GM23338 (cell line): ENCODE measurements at regions not wholly inside any gene's neighbourhood (a gene's known extent, or its start where the extent isn't known, plus 50 kb on each side); places are given as distances from the start of the nearest gene placed in this dataset.

ENCODE experiments used
- CREB1 ChIP-seq: fragments of 250-450 bp; sonication (Bioruptor Pico); IDR thresholded peaks from 2 replicates; pipeline ENCODE4 v1.5.0; 2020; ENCODE audit warnings: low read depth, mild to moderate bottlenecking, moderate library complexity
- EZH2 ChIP-seq: fragments of 200-600 bp; sonication (generic); IDR thresholded peaks from one replicate; pipeline ENCODE4 v1.8.0; 2017; ENCODE audit warnings: antibody characterized with exemption, mild to moderate bottlenecking, low read depth; ENCODE audit not compliant: unreplicated experiment
- EZH2phosphoT487 ChIP-seq: fragments of 200-600 bp; sonication (generic); IDR thresholded peaks from one replicate; pipeline ENCODE4 v1.8.1; 2018; ENCODE audit warnings: antibody characterized with exemption; ENCODE audit not compliant: unreplicated experiment
- JUNB ChIP-seq: IDR thresholded peaks from one replicate; pipeline ENCODE4 v1.6.1; 2016; ENCODE audit warnings: antibody characterized with exemption; ENCODE audit not compliant: unreplicated experiment
- NANOG ChIP-seq: IDR thresholded peaks from 2 replicates; pipeline ENCODE4 v1.6.1; 2016; ENCODE audit warnings: antibody characterized with exemption, borderline replicate concordance
- POLR2AphosphoS5 ChIP-seq: IDR thresholded peaks from 2 replicates; pipeline ENCODE4 v1.6.1; 2016; ENCODE audit warnings: antibody characterized with exemption, low read depth
- STAT1 ChIP-seq: IDR thresholded peaks from one replicate; pipeline ENCODE4 v1.6.1; 2016; ENCODE audit warnings: antibody characterized with exemption; ENCODE audit not compliant: unreplicated experiment
- ZNF331 ChIP-seq: fragments of 250-450 bp; sonication (Bioruptor Pico); IDR thresholded peaks from 2 replicates; pipeline ENCODE4 v1.5.0; 2020; ENCODE audit warnings: low read depth, mild to moderate bottlenecking, moderate library complexity
- TF ChIP-seq, protein P1 (sequence below), 2 experiments: fragments of 200-600 bp in 1 of 2; sonication (generic) in 1 of 2; conservative IDR thresholded peaks; 2 replicates each; pipeline versions ENCODE4 v1.5.1 to v1.6.1; 2016 to 2017; ENCODE audit warnings: antibody characterized with exemption in 2 of 2, low read depth in 2 of 2, mild to moderate bottlenecking in 2 of 2, moderate library complexity in 1 of 2
- TF ChIP-seq, protein P2 (sequence below): IDR thresholded peaks from one replicate; pipeline ENCODE4 v1.6.1; 2018; ENCODE audit warnings: antibody characterized with exemption; ENCODE audit not compliant: unreplicated experiment

DNA sequence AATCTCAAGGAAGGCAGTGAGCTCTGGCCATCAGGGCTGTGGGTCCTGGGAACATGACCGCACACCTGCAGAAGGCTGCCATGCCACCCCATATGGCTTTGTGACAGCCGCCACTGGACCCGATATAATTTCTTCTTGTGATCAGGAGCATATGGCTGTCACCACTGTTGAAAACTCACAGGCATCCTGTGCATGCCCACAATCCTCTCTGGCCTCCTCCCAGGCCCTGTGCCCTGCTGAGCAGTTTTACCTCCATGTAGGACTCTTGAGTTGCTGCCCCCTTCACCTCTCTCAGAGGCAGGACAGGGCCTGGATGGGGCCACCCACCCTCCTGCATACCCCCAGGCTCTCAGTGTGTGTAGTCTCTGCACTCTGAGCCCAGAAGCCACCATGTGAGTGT, 391.9 kb upstream of the AKR1E2 start:
- TF ChIP-seq, protein P1, sequence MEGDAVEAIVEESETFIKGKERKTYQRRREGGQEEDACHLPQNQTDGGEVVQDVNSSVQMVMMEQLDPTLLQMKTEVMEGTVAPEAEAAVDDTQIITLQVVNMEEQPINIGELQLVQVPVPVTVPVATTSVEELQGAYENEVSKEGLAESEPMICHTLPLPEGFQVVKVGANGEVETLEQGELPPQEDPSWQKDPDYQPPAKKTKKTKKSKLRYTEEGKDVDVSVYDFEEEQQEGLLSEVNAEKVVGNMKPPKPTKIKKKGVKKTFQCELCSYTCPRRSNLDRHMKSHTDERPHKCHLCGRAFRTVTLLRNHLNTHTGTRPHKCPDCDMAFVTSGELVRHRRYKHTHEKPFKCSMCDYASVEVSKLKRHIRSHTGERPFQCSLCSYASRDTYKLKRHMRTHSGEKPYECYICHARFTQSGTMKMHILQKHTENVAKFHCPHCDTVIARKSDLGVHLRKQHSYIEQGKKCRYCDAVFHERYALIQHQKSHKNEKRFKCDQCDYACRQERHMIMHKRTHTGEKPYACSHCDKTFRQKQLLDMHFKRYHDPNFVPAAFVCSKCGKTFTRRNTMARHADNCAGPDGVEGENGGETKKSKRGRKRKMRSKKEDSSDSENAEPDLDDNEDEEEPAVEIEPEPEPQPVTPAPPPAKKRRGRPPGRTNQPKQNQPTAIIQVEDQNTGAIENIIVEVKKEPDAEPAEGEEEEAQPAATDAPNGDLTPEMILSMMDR (conservative IDR thresholded peaks at IDR 0.05; ENCODE audit: low read depth in 2 of 2): no peak
- TF ChIP-seq POLR2AphosphoS5: no peak
- TF ChIP-seq, protein P2, sequence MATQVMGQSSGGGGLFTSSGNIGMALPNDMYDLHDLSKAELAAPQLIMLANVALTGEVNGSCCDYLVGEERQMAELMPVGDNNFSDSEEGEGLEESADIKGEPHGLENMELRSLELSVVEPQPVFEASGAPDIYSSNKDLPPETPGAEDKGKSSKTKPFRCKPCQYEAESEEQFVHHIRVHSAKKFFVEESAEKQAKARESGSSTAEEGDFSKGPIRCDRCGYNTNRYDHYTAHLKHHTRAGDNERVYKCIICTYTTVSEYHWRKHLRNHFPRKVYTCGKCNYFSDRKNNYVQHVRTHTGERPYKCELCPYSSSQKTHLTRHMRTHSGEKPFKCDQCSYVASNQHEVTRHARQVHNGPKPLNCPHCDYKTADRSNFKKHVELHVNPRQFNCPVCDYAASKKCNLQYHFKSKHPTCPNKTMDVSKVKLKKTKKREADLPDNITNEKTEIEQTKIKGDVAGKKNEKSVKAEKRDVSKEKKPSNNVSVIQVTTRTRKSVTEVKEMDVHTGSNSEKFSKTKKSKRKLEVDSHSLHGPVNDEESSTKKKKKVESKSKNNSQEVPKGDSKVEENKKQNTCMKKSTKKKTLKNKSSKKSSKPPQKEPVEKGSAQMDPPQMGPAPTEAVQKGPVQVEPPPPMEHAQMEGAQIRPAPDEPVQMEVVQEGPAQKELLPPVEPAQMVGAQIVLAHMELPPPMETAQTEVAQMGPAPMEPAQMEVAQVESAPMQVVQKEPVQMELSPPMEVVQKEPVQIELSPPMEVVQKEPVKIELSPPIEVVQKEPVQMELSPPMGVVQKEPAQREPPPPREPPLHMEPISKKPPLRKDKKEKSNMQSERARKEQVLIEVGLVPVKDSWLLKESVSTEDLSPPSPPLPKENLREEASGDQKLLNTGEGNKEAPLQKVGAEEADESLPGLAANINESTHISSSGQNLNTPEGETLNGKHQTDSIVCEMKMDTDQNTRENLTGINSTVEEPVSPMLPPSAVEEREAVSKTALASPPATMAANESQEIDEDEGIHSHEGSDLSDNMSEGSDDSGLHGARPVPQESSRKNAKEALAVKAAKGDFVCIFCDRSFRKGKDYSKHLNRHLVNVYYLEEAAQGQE: no peak
- no peak for TF ChIP-seq EZH2phosphoT487
- TF ChIP-seq EZH2: no peak
- TF ChIP-seq JUNB: no peak
- TF ChIP-seq CREB1 (CRISPR knock-in tag): no peak
- TF ChIP-seq ZNF331 (CRISPR knock-in tag): no peak
- TF ChIP-seq NANOG: no peak
- TF ChIP-seq STAT1: no peak
